H54 (cell line): ENCODE measurements at regions not wholly inside any gene's neighbourhood (a gene's known extent, or its start where the extent isn't known, plus 50 kb on each side); places are given as distances from the start of the nearest gene placed in this dataset.

Experiments
- DNase-seq: peaks from one replicate; pipeline ENCODE4 v3.0.0; 2011; ENCODE audit warnings: low spot score, mixed read lengths; ENCODE audit not compliant: insufficient read length
- FAIRE-seq: peaks from 3 replicates; lab custom pipeline; 2011; peaks lifted over from hg19 to GRCh38; lab: Jason Lieb, UNC
- POLR2A ChIP-seq: IDR thresholded peaks from 2 replicates; pipeline ENCODE4 v1.6.1; 2011; ENCODE audit warnings: low read depth, mild to moderate bottlenecking, low read length

DNA sequence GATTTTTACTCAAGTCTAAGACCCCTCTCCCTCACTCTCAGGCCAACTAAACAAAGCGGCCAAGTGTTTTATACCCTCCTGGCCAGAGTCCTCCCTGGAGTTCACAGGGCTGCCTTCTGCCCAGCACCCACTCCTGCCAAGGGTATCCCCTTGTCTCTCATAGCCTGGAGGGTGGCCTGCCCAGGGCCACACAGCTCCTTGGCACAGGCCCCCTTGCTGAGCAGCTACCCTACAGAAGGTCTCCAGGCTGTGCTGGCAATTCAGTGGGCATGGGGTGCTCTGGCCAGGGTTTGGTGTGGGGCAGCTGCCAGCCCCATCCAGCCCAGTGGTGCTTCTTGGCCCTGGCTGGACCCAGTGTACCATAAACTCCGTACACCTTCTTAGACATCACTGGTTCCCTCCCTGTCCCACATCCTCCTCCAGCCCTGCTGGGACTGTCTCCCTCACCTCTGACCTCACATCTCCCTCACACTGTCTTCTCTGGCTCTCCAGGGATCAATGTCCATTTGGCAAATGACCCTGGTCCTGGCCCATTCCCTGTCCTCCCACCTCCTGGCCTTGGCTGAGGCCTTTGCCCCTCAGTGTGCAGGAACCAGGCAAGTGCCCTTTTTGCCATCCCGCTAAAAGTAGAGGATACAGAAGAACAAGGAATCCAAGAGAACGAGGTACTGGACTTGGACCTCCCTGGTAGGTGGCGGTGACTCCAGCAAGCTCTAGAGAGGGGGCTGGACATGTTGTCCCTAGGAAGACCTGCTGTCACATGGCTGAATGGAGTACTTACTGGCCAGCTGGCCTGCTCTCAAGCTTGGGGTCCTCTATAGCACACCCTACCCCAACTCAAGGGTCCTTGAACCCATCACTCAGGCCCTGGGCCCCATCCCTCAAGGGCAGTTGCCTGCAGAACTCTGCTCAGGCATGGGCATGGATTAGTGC lies 50.0 kb upstream of the TRPM1 start:
- no peak for FAIRE-seq
- TF ChIP-seq POLR2A: no peak
- DNase-seq: no peak

DNA sequence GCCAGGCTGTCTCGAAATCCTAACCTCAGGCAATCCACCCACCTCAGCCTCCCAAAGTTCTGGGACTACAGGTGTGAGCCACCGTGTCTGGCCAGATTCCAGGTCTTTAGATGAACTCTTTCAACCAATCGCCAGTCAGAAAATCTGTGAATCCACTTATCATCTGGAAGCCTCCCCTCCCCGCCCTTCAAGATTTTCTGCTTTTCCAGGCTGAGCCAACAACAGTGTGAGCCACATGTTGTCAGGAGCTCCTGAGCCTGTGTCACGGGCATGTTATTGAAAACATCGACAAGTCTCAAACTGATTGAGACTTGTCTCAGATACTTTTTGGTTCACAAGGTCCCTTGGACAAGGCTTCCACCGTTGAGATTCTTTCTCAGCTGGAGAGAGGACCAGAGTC lies 52.0 kb upstream of the TRPM1 start:
- FAIRE-seq: no peak
- no peak for TF ChIP-seq POLR2A
- no peak for DNase-seq

DNA sequence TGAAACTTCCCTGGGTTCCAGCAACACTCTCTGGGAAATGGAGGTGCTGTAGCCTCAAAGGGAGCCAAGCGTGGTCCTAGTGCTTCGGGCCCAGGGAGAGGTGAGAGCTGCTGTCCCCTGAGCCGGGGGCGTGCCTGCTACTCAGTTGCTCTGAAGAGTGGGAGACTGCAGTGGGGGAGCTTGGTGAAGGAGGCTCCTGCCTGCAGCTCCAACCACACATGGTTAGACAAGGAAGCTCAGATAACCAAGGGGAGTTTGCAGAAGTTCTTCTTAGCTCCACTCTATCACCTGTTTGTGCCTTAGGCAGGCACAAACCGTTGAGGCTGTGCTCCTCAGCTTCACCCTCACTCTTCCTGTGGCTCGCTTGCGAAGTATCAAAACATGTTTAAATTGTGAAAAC lies 53.6 kb upstream of the TRPM1 start:
- FAIRE-seq: no peak
- TF ChIP-seq POLR2A: no peak
- no peak for DNase-seq

DNA sequence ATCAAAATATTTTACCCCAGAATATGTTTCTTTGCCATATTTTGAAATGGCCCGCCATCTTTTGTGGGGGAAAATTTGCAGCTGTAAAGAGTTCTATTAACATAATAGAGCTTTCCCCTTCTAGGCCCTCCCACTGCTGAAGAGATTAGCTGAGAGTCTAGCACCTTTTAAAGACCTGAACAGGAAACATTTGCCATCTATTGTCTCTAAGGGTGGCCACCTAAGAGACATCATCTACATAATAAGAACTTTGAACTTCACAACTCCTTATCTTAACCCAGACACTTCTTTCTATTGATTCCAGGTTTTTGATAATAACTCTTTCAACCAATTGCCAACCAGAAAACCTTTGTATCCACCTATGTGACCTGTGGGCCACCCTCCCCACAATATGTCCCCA lies 54.7 kb upstream of the TRPM1 start:
- no peak for TF ChIP-seq POLR2A
- FAIRE-seq (no peak), DNase-seq (no peak)

DNA sequence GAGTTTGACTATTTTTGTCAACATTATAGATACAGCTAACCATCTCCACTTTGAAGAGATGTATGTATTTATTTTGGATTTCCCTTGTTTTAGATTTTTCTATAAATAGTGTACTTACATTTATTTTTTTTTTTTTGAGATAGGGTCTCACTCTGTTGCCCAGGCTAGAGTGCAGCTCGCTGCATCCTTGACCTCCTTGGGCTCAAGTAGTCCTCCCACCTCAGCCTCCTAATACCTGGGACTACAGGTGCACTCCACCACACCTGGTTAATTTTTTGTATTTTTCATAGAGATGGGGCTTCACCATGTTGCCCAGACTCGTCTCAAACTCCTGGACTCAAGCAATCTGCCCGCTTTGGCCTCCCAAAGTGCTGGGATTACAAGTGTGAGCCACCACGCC lies 55.3 kb upstream of the TRPM1 start:
- TF ChIP-seq POLR2A: no peak
- DNase-seq (no peak), FAIRE-seq (no peak)

DNA sequence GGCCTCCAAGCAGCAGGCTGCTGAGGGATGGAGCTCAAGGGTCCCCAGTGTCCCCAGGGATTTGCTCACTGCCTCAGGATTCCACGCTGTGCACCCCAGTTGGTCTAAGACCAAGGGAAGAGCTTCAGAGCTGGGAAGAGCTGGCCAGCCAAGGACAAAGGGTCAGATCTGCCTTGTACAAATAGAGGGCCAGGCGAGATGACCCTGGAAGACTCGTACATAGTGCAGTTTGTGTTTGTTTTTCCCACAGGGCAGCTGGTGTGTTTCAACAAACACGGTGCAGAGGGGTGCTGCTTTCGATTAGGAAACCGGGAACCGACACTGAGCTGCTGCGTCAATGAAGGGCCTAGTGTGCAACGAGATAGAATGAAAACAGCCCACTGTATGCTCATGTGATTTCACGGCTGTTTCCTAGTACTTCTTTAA lies 56.1 kb upstream of the TRPM1 start:
- no peak for FAIRE-seq
- no peak for DNase-seq
- no peak for TF ChIP-seq POLR2A

DNA sequence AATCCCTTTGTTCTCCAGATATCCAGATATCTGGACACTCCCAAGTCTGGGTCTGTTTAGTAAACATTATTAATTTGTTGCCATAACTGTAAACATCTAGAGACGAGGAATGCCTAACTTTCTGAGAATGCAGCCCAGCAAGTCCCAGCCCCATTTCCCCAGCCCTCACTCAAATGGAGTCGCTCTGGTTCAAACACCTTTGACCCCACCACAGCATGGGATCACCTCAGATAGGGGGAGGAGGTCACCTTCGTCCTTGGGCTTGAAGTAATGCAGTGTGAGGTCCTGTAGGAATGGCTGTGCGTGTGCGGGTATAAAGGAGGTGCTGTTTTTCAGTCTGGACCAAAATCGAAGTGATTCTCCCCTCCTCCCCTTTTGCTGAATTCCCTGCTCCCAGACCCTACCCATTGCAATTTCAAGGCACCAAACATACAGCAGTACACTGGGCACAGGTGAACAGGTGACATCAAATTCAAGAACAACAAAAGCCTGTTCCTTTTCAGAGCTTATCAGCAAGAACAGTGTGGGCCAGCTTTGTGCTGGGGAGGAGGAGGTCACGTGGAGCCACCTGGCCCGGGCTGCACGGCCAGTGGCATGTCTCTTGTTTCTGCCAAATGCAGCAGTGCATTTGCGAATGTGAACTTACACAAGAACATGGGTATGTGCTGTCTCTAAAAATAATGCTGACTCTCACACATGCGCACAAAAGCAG lies 57.5 kb upstream of the TRPM1 start:
- DNase-seq (no peak), FAIRE-seq (no peak)
- no peak for TF ChIP-seq POLR2A

DNA sequence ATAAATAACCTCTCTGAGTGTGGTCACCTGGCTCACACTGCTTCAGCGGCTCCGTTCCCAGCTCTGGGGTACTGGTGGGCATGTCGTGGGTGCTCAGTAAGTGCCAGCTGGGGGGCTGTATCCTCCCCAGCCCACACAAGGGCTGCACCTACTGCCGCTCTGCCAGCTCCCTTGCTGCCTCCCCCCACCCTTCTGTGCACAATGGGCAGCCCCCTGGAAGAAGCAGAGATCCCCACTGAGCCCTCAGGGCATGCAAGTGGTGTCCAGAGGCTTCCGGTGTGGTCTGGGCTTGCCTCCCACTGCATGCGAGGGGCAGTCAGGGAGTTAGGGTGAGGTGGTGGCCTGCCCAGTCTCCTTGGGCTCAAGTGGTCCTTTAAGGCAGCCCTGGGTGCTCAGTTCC lies 58.3 kb upstream of the TRPM1 start:
- no peak for FAIRE-seq
- TF ChIP-seq POLR2A: no peak
- DNase-seq: no peak

DNA sequence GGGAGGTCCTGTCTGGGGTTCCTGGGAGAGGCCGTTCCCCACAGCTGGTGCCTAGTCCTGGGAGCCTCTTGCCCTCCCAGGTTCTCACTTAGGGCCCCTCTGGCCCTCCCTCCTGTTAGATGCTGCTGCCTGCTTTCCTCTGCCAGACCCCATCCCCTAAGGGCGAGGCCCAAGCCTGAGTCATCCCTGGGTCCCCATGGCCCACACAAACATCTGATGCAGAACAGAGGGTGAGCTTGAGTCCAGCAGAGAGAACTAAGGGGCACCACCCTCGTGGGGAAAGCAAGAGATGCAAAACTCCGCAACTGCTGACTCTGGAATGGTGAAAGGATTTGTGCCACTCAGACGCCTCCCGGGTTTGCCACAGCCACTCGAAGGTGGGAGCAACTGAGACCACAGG lies 58.8 kb upstream of the TRPM1 start:
- no peak for DNase-seq
- TF ChIP-seq POLR2A: no peak
- FAIRE-seq: no peak

DNA sequence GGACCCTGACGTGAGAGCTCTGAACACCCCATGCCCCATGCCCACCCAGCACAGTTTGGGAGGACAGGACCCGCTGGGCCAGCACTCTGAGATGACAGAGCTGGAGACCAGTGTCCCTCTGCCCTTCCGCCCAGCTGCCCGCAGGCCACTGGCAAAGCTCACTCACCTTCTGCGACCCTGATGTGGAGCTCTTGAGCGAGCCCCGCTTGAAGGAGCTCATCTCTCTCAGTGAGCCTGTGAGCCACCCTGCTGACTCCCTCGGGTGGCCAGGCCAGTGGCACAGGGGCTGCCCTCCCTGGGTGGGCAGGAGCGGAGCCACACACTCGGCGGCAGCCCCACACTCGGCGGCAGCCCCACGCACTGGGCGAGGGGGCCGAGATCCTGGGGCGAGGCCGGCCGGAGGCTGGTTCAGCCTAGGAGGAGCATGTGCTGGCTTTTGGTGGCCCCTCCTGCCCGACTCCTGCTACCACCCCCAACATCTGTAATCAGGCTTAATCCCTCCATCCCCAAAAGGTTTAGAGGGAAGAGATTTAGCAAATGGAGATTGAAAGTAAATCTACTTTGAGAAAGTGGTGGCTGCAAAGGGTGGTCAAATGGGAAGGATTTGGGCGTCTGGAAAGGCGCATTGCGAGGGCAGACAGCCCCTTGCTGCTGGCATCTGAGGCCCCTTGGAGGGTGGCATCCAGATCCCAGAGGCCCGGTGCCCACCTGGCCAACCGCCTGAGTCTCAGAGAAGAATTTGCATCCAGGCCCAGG lies 59.4 kb upstream of the TRPM1 start:
- FAIRE-seq: no peak
- no peak for DNase-seq
- no peak for TF ChIP-seq POLR2A

DNA sequence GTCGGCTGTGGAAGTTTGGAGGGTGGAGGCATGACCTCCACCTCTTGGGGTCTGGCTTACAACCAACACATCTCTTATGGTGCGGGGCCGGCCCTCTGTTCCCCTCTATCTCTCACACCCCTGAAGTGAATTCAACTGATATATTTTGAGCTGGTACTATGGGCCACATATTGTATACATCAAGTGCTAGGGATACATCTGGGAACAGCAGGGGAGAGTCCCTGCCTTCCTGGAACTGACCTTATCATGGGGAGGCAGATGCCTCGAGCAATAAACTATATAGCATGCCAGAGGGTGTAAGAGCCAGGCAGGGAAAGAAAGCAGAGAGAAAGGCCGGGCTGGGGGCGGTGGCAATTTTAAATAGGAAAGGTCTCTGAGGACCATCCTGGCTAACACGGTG lies 60.4 kb upstream of the TRPM1 start:
- FAIRE-seq (no peak), DNase-seq (no peak)
- TF ChIP-seq POLR2A: no peak

DNA sequence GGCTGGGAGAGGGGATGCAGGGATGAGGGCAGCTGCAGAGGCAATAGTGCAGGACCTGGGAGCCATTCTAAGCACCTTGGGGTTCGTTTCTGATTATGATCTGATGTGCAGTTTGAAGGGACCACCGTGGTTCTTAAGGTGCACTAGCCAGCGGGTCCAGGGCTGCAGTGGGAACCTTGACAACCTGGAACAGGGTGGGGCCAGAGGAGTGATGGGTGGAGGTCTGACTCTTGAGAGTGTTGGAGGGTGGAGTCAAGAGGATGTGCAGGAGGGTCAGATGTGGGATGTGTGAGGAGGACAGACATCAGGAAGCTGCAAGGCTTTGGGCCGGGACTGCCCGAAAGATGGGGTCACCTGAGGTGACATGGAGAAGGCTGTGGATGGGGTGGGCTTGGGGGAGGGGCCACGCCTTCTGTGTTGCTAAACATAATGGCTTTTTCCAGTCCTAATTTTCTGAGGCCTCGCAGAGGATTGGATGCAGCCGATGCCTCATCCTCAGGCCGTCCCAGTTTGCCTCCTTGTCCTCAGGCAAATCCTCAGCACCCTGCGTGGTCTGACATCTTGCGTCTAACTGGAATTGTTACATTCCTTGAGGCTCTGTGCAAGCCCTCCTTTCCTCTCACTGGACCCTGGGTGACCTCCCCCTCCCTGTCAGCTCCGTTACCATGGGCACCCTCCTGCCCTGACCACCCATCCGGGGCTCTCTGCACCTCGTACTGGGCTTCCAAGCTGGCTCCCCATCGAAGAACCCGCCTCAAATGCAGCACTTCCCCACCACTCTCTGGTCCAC lies 61.4 kb upstream of the TRPM1 start:
- no peak for DNase-seq
- no peak for FAIRE-seq

DNA sequence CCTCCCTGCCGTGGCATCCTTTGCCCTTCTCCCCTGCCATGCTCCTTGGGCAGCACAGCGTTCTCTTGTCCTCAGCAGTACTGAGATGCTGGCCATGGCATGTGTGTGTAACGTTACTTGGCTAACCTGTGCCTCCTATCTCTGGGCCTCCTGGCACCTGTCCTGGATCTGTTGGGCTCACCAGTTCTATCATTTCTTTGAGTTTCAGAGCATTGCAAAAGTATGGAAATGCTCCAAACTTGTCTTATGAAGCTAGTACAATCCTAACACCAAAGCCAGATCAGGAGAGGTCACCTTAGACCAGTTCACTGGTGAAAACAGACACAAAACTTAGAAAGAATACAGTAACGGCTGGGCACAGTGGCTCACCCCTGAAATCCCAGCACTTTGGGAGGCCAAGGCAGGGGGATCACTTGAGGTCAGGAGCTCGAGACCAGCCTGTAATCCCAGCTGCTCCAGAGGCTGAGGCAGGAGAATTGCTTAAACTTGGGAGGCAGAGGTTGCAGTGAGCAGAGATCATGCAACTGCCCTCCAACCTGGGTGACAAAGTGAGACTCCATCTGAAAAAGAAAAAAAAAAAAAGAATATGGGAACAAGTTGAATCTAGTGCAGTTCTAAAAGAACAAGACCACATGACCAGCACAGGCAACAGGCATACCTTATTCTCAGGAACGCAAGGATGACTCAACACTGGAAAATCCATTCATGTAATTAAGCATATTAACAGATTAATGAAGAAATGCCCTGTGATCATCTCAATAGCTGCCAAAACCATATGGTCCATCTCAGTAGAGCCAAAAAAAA lies 62.4 kb upstream of the TRPM1 start:
- FAIRE-seq (no peak), DNase-seq (no peak)
- no peak for TF ChIP-seq POLR2A

More for the DNA sequence above, 61.4 kb upstream of the TRPM1 start:
- TF ChIP-seq POLR2A: no peak
